ENCODE measurements at regions not wholly inside any gene's neighbourhood (a gene's known extent, or its start where the extent isn't known, plus 50 kb on each side); places are given as distances from the start of the nearest gene placed in this dataset.
A peak's percentile ranks its signal among the peaks of the same experiment; 100 is the strongest.
"Not testable (repeated sequence)": the region's sequence is repeated elsewhere in the genome, so short reads cannot be mapped to it uniquely, and the experiment has no call there.

DNA sequence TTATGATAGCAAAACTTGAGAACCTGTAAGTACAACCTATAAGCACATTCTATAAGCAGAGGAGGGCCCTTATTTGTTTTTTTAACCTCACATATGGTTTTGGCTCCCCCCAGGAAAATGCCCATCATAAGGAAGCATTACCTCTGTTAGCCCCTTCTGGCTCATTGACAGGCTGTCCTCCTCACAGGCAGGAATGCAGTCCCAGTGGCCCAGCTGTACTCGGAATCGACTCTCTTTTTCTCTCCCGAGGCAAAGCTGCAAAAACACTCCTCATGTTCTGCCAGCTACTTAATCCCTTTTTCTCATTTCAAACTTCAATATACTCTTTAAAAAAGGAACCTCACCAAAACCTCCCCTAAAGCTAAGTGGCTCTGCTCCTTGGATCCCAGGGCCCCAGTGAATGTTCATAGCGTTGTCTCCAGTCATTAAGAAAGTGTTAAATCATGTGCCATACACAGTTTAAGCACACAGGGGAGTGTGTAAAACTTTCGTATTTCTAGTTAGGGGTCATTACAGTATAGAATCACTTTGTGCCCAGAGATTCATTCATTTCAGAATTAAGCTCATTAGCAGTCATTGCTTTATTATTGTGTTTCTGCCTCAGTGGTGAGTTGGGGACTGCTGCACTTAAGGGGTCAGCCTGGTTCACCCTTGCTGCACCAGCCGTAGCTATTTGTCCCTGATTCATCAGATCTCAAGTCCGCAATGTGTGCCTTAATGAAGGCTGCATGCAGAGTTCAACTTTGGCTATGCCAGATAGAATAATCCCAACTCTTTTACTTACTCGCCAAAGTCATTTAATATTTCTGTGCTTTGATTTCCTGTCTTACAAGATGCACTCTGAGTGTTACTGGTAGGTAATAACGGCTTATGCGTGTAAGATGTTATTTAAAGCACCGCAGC, 57.6 kb downstream of the JRKL start:
- DNase-seq: no peak

DNA sequence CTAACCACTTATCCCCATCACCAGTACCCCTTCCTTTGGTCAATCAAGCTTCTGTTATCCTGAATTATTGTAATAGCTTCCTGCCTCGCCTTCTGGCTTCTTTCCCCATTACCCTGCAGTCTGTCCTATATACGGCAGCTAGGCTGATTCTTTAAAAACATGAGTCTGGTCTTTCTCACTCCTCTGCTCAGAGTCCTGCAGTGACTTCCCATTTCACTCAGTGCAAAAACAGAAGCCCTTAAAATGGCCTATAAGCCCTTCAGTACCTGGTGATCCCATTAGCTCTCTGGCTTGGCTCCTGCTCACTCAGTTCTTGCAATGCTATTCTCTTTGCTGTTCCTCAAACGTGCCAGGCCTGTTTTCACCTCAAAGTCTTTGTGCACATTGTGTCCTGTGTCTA, 58.4 kb downstream of the JRKL start:
- DNase-seq: no peak

- DNase-seq: no peak
Observed at GRCh38 chr11:96456111-96456510, 66.3 kb downstream of the JRKL start.

GRCh38 chr11:96459751-96460150, 69.9 kb downstream of the JRKL start:
- DNase-seq: no peak

DNA sequence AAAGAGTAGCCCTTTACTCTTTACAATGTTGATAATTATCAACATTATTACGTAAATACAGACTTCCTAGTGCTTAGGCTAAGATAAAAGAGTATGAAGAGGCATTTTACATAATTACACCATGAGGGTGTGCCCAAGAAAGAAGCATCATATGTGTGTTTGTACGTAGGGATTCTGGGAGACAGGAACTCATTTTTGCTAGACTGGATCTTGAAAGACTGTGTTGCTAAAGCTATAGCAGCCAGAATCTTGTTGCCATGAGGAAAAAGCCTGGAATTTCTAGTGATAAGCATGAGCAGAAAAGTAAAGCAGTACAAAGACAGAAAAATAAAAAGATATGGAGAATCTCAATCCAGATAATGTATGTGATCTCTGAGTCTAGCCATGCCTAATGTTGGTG, 72.1 kb downstream of the JRKL start:
- no peak for DNase-seq

- DNase-seq: peak; percentile 79
Observed at GRCh38 chr11:96464700-96465307, 75.0 kb downstream of the JRKL start.

DNA sequence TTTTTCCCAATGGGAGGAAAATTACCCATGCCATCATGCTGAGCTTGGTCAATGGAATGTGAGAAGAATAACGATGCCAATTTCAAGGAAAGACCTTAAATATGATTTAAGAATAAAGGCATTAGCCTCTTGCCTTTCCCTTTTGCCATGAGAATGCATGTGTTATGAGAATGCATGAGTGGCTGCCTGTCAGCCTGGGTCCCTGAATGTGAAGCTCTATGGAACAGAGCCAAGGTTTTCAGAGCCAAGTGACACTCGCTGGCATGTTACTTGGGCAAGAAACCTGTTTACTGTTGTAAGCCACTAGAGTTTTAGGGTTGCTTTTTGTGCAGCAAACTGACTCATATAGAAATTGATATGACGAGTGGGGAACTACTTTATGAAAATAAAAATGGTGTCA, 75.7 kb downstream of the JRKL start:
- DNase-seq: no peak

DNA sequence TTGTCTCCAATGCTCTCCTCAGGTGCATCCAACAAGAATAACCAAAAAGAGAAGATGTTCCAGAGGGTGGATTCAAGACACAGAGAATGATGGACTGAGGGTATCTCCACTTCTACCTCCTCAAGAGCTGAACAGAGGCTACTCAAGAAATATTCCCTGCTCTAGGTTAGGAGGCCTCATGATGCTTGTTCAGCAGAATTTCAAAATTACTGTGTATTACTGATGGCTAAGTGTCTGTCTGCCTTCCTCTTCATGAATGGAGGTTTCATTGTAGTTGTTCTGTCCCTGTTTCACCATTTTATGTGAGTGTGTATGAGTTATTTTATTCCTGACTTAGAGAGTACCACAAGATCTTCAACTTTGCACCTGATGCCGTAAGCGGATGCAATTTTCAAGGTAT, 76.8 kb downstream of the JRKL start:
- DNase-seq: no peak

- no peak for DNase-seq
Observed at GRCh38 chr11:96469776-96470175, 80.0 kb downstream of the JRKL start.

DNA sequence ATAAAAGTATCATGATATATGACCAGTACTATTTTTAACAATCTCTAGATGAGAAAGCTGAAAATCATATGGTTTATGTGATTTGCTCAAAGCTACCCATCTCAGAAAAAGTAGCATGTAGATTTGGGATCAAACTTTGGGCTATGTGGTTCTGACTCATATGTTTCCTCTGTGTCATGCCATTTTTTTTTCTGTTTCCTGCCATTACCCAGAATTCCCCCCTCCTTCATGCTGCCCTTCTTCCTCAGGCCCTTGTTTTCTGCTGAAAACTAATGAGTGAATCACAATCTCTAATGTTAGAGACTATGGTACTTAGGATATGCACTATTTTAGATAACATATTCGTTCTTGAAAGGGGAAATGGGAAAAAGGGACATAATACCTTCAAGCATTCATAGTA, 80.7 kb downstream of the JRKL start:
- no peak for DNase-seq

DNA sequence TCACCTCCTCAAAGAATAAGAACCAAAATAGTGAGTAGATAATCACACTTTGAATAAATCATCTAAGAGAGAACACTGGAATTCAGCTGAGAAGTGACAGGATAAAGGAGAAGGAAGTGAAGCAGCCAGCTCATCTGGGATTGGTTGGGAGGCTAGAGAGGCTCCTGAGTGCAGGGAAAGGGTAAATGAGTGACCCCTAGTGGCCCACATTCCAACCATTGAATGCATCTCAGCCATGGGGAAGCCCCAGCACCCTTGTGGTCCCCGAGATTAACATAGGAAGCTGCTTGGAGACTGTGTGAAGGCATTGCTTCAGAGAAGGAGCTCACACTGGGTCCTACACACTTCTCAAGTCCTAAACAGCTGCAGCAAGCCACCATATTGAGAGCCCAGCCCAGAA, 82.3 kb downstream of the JRKL start:
- DNase-seq: no peak

DNA sequence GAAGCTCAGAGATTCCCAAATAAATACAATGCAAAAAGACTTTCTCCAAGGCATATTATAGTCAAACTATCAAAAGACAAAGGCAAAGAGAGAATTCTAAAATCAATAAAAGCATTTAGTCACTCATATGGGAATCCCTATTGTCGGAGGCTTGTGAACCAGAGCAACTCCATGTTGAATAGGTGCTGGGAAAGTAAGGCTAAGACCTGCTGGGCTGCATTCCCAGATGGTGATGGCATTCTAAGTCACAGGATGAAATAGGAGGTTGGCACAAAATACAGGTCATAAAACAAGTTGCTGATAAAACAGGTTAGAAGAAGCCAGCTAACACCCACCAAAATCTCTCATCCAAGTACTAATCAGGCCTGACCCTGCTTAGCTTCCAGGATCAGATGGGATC, 84.5 kb downstream of the JRKL start:
- DNase-seq: no peak

GRCh38 chr11:96481204-96481603, 91.4 kb downstream of the JRKL start:
- DNase-seq: no peak

GRCh38 chr11:96481771-96482170, 92.0 kb downstream of the JRKL start:
- DNase-seq: no peak

DNA sequence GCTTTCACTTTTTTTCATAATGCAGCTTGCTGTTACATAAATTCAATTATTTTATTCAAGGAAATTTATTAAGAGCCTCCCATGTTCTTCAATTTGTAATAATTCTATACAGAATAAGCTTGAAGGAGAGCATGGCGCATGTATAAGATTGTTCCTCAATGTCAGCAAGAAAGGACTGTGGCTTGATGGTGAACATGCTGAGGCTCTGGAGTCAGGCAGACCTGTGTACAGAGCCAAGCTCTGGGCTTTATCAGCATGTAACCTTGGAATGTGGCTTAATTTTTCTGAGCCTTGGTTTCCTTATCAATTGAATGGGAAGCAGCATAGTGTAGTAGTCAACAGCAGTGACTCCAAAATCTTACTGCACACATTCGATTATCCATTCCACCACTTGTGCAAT, 92.4 kb downstream of the JRKL start:
- no peak for DNase-seq

DNA sequence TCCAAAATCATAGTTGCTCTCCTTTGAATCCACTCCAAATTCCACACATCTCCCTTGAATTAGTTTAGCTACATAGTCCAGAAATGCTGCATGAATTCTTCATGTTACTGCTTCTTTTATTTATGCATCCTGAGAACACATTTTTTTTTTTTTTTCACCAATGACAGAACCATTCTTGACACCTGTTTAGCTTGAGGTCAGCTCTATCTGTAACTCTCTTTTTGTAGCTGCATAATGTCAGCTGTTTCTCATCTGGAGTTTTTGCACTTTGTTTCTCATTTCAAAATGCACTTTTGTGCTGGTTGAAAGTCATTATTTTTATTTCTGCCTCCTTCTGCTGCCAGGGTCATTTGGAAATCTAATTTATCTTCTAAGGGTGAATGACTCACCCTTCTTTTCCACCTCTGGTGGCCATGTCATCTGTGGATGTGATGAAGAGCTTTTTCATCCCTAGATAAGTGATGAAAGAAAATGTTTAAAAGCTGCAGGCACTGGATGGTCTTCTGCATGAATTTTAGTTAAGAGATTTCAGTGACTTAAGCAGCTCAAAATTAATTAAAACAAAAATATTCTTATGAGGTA, 93.7 kb downstream of the JRKL start:
- no peak for DNase-seq

DNA sequence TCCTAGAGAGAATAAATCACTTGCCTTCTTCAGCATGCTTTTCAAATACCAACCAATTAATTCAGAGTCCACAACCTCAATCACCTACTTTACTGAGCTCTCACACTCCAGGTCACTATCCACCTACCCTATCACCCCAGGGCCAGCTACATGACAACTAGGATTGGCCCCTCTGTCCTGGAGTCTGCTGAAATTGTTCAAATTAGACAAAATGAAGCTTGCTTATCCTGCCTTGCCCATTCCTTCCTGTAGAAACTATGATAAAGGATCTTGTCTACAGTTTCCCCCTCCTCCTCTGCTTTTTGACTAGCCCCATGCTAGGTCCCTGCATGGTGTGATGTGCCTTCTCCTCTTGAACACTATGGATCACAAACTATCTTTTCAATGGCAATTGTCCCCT, 94.5 kb downstream of the JRKL start:
- DNase-seq: no peak

GRCh38 chr11:96486890-96487611, 97.2 kb downstream of the JRKL start:
- DNase-seq: no peak

- not testable (repeated sequence) for DNase-seq
Observed at GRCh38 chr11:96488911-96489310, 99.1 kb downstream of the JRKL start.

GRCh38 chr11:96500440-96500839, 110.6 kb downstream of the JRKL start:
- no peak for DNase-seq

DNA sequence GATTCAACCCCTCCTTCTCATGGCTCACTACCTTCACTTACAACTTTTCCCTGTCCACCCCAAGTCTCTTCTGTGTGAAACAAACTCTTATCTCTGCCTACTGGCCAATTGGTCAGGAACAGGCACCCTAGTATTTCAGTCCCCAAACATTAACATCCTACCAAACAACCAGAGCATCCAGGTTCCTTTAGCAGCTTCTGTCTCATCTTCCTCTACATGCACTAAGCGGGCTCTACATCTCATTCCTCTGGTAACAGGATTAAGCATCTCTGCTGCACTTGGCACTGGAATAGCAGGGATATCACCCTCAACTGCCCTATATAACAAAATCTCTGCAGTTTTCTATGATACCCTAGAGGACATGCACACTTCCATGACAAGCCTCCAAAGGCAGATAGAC, 116.2 kb downstream of the JRKL start:
- no peak for DNase-seq

- no peak for DNase-seq
Observed at GRCh38 chr11:96506953-96507354, 117.1 kb downstream of the JRKL start.

- DNase-seq: no peak
Observed at GRCh38 chr11:96508861-96509260, 119.0 kb downstream of the JRKL start.

DNA sequence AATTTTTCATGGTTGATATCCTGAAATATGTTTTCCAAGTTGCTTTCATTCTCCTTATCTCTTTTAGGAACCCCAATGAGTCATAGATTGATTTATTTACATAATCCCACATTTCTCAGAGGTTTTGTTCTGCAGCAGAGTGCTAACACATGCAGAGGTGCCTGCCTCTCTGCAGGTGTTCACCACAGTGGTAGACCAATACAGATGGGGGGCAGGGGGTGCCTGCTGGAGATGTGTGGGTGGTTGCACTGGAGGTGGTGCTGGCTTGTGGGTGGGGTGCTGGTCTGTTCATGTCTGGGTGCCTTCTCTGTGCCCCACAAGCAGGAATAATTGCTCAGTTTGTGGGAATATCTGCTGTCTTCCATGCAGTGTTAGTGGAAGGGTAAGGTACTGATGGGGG, 131.1 kb downstream of the JRKL start:
- DNase-seq: no peak

Measured in KG1 (cell line).